GM18498 (cell line): ENCODE measurements at regions not wholly inside any gene's neighbourhood (a gene's known extent, or its start where the extent isn't known, plus 50 kb on each side); places are given as distances from the start of the nearest gene placed in this dataset.

Source experiments
- ATAC-seq: cut with Tn5 transposase; IDR thresholded peaks from one replicate; pipeline ENCODE4 v1.9.1; 2021; ENCODE audit warnings: mild to moderate bottlenecking, moderate library complexity; ENCODE audit not compliant: unreplicated experiment

GRCh38 chr16:85369741-85370528, 243.2 kb upstream of the GSE1 start:
- ATAC-seq = no peak

- no peak for ATAC-seq
Measured at GRCh38 chr16:85370543-85370880, 242.6 kb upstream of the GSE1 start.

GRCh38 chr16:85370881-85371651, 242.1 kb upstream of the GSE1 start:
- ATAC-seq = no peak

- no peak for ATAC-seq
Measured at GRCh38 chr16:85371948-85372347, 241.2 kb upstream of the GSE1 start.

GRCh38 chr16:85372627-85373372, 240.3 kb upstream of the GSE1 start:
- no peak for ATAC-seq

GRCh38 chr16:85373741-85374570, 239.2 kb upstream of the GSE1 start:
- ATAC-seq = no peak

GRCh38 chr16:85374571-85374872, 238.6 kb upstream of the GSE1 start:
- no peak for ATAC-seq

GRCh38 chr16:85375282-85375681, 237.8 kb upstream of the GSE1 start:
- no peak for ATAC-seq

GRCh38 chr16:85376292-85377095, 236.6 kb upstream of the GSE1 start:
- ATAC-seq = no peak

- ATAC-seq = no peak
Measured at GRCh38 chr16:85377388-85378144, 235.6 kb upstream of the GSE1 start.

- ATAC-seq = no peak
Measured at GRCh38 chr16:85378145-85379040, 234.7 kb upstream of the GSE1 start.

GRCh38 chr16:85379041-85380001, 233.8 kb upstream of the GSE1 start:
- no peak for ATAC-seq

GRCh38 chr16:85380002-85380395, 233.1 kb upstream of the GSE1 start:
- ATAC-seq = no peak

GRCh38 chr16:85380905-85381737, 232.0 kb upstream of the GSE1 start:
- no peak for ATAC-seq

- no peak for ATAC-seq
Measured at GRCh38 chr16:85381738-85382592, 231.2 kb upstream of the GSE1 start.

GRCh38 chr16:85382717-85383118, 230.4 kb upstream of the GSE1 start:
- no peak for ATAC-seq
